T-cell (primary cell): ENCODE measurements at regions not wholly inside any gene's neighbourhood (a gene's known extent, or its start where the extent isn't known, plus 50 kb on each side); places are given as distances from the start of the nearest gene placed in this dataset.

Experiments used
- ATAC-seq, 4 experiments: fragments of 200-7000 bp in 3 of 4; fragments of 150-1000 bp in 1 of 4; cut with Tn5 transposase; replicated peaks in 1 of 4; 1 replicate in 3 of 4; 2 replicates in 1 of 4; pipeline ENCODE4 v1.10.0; 2021; ENCODE audit warnings: moderate library complexity in 3 of 4, mild to moderate bottlenecking in 2 of 4, moderate number of reproducible peaks in 1 of 4
- CTCF ChIA-PET, 2 donors: fragments of 300-600 bp; sonication (Branson Sonifier 250); formaldehyde crosslinking; loops; one replicate each; lab custom pipeline; 2022; ENCODE audit warnings: antibody characterized with exemption in 2 of 2; lab: Charles Lee
- POLR2A ChIA-PET, 2 donors: fragments of 300-600 bp; sonication (Branson Sonifier 250); formaldehyde crosslinking; loops; one replicate each; lab custom pipeline; 2022; ENCODE audit warnings: antibody characterized with exemption in 2 of 2; lab: Charles Lee
- DNase-seq, 35 experiments: peaks; one replicate each; pipeline versions ENCODE4 v3.0.0 to v3.0.0-alpha.2; 2013 to 2023
- H3K27ac ChIP-seq: one replicate; pipeline ENCODE4 v1.5.1; 2013; ENCODE audit warnings: low read length
- H3K27me3 ChIP-seq, 2 experiments: replicated peaks in 1 of 2; 1 replicate in 1 of 2; 2 replicates in 1 of 2; pipeline versions ENCODE4 v1.6.1 to v1.7.0; 2013; ENCODE audit warnings: low read length in 1 of 2, mixed read lengths in 1 of 2; ENCODE audit not compliant: control insufficient read depth in 2 of 2, insufficient read depth in 2 of 2; ENCODE audit errors: extremely low read depth in 1 of 2
- H3K36me3 ChIP-seq, 2 donors: 1 replicate in 1 of 2; 2 replicates in 1 of 2; pipeline versions ENCODE4 v1.6.1 to v1.7.0; 2013; ENCODE audit warnings: low read length in 1 of 2; ENCODE audit not compliant: control insufficient read depth in 2 of 2, insufficient read depth in 1 of 2; ENCODE audit errors: extremely low read depth in 1 of 2
- H3K4me1 ChIP-seq, 2 experiments: 1 replicate in 1 of 2; 2 replicates in 1 of 2; pipeline versions ENCODE4 v1.6.1 to v1.7.0; 2013; ENCODE audit warnings: low read length in 2 of 2, mixed read lengths in 1 of 2; ENCODE audit not compliant: insufficient read depth in 2 of 2, control insufficient read depth in 1 of 2; ENCODE audit errors: extremely low read depth in 1 of 2
- H3K4me3 ChIP-seq, 2 donors: 1 replicate in 1 of 2; 2 replicates in 1 of 2; pipeline versions ENCODE4 v1.5.1 to v1.7.0; 2013; ENCODE audit warnings: mild to moderate bottlenecking in 2 of 2, low read length in 1 of 2, moderate library complexity in 1 of 2; ENCODE audit not compliant: control insufficient read depth in 1 of 2; ENCODE audit errors: extremely low read depth in 1 of 2
- H3K9me3 ChIP-seq: 2 replicates; pipeline ENCODE4 v1.7.0; 2013
- H3K27ac Mint-ChIP-seq, 2 donors: one replicate each; pipeline ENCODE4 v1.8.0; 2020 to 2021; ENCODE audit warnings: mild to moderate bottlenecking in 2 of 2, mixed read lengths in 2 of 2
- H3K27me3 Mint-ChIP-seq, 2 donors: one replicate each; pipeline ENCODE4 v1.8.0; 2021 to 2022; ENCODE audit warnings: mixed read lengths in 2 of 2
- H3K36me3 Mint-ChIP-seq: one replicate; pipeline ENCODE4 v1.8.0; 2021; ENCODE audit warnings: mixed read lengths
- H3K4me1 Mint-ChIP-seq, 3 donors: one replicate each; pipeline ENCODE4 v1.8.0; 2020 to 2022; ENCODE audit warnings: mixed read lengths in 3 of 3, mild to moderate bottlenecking in 1 of 3
- H3K4me3 Mint-ChIP-seq, 3 donors: one replicate each; pipeline ENCODE4 v1.8.0; 2020 to 2022; ENCODE audit warnings: mild to moderate bottlenecking in 3 of 3, mixed read lengths in 3 of 3, moderate library complexity in 3 of 3
- H3K9me3 Mint-ChIP-seq, 3 donors: one replicate each; pipeline ENCODE4 v1.8.0; 2020 to 2022; ENCODE audit warnings: mixed read lengths in 3 of 3
- WGBS: methylation state at CpG from one replicate; pipeline ENCODE4 v1.1.5; 2013; ENCODE audit warnings: missing lambda C conversion rate; ENCODE audit not compliant: insufficient coverage; 5-methylcytosine and 5-hydroxymethylcytosine counted together

DNA sequence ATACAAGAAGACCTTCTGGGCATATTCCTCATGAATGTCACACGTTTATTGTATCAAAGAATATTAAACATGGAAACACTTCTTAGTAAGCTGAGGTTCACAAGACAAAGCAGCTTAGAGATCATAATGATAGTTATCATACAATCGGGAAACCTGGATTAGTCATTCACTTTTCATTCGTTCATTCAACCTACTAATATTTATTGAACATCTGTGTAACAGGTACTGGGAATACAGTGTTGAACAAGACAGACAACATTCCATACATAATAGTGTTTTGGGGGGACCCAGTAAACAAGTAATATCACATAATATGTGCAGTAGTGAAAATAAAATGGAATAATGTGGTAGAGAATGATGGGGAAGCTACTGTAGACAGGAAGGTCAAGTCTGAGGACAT lies 100.6 kb upstream of the GRIP1 start:
- POLR2A ChIA-PET, result no interaction called here
- Histone ChIP-seq H3K27ac (no peak overlapping the region), H3K4me3 (no peak overlapping the region), H3K9me3 (no peaks in the 10 kb centered on the region), H3K36me3 (no peaks in the 10 kb centered on the region), H3K27me3 (no peaks in the 10 kb centered on the region), H3K4me1 (peaks cover 9 to 25% of the 10 kb centered on the region in 2 experiments)
- CTCF ChIA-PET, result interaction anchor here in 1 of 2 donors (1.8 kb wide), 1 partner anchor 28 kb away, joined by 5 read pairs; no protein-coding TSS in a partner anchor
- no CpG with 5 or more reads among the region's 3 CpGs for WGBS
- DNase-seq, result no peak
- Mint-ChIP-seq H3K27me3 (no peaks in the 10 kb centered on the region), H3K27ac (no peak overlapping the region), H3K4me3 (no peak overlapping the region), H3K4me1 (peaks cover 15 to 35% (median 30%) of the 10 kb centered on the region in 3 donors), H3K36me3 (no peaks in the 10 kb centered on the region), H3K9me3 (no peaks in the 10 kb centered on the region)
- no peak for ATAC-seq

DNA sequence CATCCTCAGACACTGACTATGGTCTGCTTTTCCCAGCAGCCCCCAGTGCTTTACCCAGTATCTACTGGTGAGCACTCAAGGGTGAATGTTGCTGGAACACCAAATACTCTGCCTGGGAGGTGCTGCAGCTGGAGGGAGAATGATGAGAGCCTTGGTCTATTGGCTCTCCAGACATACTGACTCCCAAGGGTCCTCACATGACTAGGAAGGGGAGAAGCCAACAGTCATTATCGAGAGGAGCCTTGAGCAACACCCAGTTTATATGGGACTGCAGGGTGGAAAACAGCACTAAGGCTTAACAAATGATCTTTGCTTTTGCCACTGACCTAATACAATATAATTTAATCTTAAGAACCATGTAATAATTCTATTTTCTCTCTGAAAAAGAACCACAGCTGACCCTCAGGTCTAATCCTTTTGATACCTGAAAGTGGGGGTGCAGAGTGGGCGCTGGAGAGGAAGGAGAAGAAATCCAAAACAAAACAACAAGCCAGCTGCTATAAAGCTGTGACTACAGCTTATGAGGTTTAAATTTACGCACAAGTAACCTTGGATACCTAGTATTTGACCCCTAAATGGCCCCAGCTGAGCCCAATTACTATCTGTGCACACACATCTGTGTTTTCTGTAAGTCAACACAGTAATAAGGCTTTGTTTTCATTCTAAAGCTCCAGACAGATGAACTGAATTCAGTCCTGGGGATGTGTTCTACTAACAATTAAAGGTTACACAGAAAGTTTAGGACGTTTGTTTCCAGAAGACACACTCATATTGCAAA lies 107.8 kb upstream of the GRIP1 start:
- Mint-ChIP-seq H3K4me3 (no peak overlapping the region), H3K27me3 (no peaks in the 10 kb centered on the region), H3K36me3 (no peaks in the 10 kb centered on the region), H3K4me1 (peaks cover 0 to 14% (median 0%) of the 10 kb centered on the region in 3 donors), H3K27ac (no peak overlapping the region), H3K9me3 (no peaks in the 10 kb centered on the region)
- ATAC-seq (no peak), DNase-seq (no peak)
- ChIA-PET CTCF (no interaction called here), POLR2A (interaction anchor here in 1 of 2 donors (0.5 kb wide), 1 partner anchor 132 kb away, joined by 3 read pairs; no protein-coding TSS in a partner anchor)
- H3K36me3 ChIP-seq, result no peaks in the 10 kb centered on the region
- no peak overlapping the region for H3K27ac ChIP-seq
- no peaks in the 10 kb centered on the region for H3K9me3 ChIP-seq
- H3K27me3 ChIP-seq, result no peaks in the 10 kb centered on the region
- no peaks in the 10 kb centered on the region for H3K4me1 ChIP-seq
- H3K4me3 ChIP-seq, result no peak overlapping the region
- no CpG with 5 or more reads among the region's 4 CpGs for WGBS

DNA sequence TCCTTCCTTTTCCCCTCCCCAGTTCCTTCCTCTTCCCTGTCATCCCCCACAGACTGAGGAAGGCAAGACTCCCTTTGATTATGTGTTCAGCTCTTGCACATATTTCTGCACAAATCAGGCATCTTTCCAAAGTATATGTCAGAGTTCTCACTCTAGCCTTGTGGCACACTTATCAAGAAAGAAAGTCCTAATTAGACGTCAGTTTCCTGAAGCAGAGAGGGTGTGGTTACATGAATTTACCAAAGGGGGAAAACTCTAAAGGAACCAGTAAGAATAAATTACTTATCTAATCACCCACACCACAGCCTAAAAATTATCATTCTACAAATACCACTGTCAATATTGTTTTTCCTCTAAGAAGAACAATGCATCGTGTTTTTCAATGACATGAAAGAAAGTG lies 120.7 kb upstream of the GRIP1 start:
- WGBS, result 40% methylated on average over 1 of the region's 2 CpGs

GRCh38 chr12:66800046-66800445 lies 121.2 kb upstream of the GRIP1 start:
- no peak overlapping the region for H3K27ac ChIP-seq
- no peak for DNase-seq
- peaks cover 0 to 2% of the 10 kb centered on the region in 2 donors for H3K27me3 Mint-ChIP-seq
- H3K27me3 ChIP-seq, result no peaks in the 10 kb centered on the region
- CTCF ChIA-PET, result interaction anchor here in 1 of 2 donors (1.3 kb wide), 1 partner anchor 11 kb away, joined by 4 read pairs; no protein-coding TSS in a partner anchor
- no peak overlapping the region for H3K4me3 ChIP-seq
- no peak overlapping the region for H3K27ac Mint-ChIP-seq
- H3K4me3 Mint-ChIP-seq, result no peak overlapping the region
- ATAC-seq, result no peak
- H3K9me3 ChIP-seq, result no peaks in the 10 kb centered on the region
- H3K36me3 ChIP-seq, result no peaks in the 10 kb centered on the region
- WGBS, result no CpG with 5 or more reads among the region's 1 CpG
- H3K4me1 Mint-ChIP-seq, result peaks cover 4 to 8% (median 4%) of the 10 kb centered on the region in 3 donors
- H3K36me3 Mint-ChIP-seq, result no peaks in the 10 kb centered on the region
- POLR2A ChIA-PET, result no interaction called here
- no peaks in the 10 kb centered on the region for H3K4me1 ChIP-seq
- no peaks in the 10 kb centered on the region for H3K9me3 Mint-ChIP-seq

More for the DNA sequence above, 120.7 kb upstream of the GRIP1 start:
- no peak overlapping the region for H3K4me3 ChIP-seq
- Mint-ChIP-seq H3K4me1 (peaks cover 4 to 8% (median 4%) of the 10 kb centered on the region in 3 donors), H3K36me3 (no peaks in the 10 kb centered on the region), H3K4me3 (no peak overlapping the region), H3K27me3 (peaks cover 0 to 2% of the 10 kb centered on the region in 2 donors), H3K27ac (peak overlapping the region in 1 of 2 donors; percentile 38), H3K9me3 (no peaks in the 10 kb centered on the region)
- no peak for DNase-seq
- H3K9me3 ChIP-seq, result no peaks in the 10 kb centered on the region
- no peaks in the 10 kb centered on the region for H3K27me3 ChIP-seq
- H3K36me3 ChIP-seq, result no peaks in the 10 kb centered on the region
- POLR2A ChIA-PET, result no interaction called here
- H3K4me1 ChIP-seq, result no peaks in the 10 kb centered on the region
- ATAC-seq, result no peak
- no peak overlapping the region for H3K27ac ChIP-seq
- CTCF ChIA-PET, result interaction anchor here (0.6 to 1.3 kb wide), 2 partner anchors 10 to 93 kb away, joined by 3 to 4 read pairs; no protein-coding TSS in a partner anchor

- no peaks in the 10 kb centered on the region for H3K9me3 ChIP-seq
- ChIA-PET POLR2A (interaction anchor here in 1 of 2 donors (0.6 kb wide), 1 partner anchor 16 kb away, joined by 6 read pairs; no protein-coding TSS in a partner anchor), CTCF (no interaction called here)
- Mint-ChIP-seq H3K4me3 (no peak overlapping the region), H3K27ac (no peak overlapping the region), H3K4me1 (peaks cover 4 to 8% (median 4%) of the 10 kb centered on the region in 3 donors), H3K36me3 (no peaks in the 10 kb centered on the region), H3K9me3 (no peaks in the 10 kb centered on the region), H3K27me3 (peaks cover 2 to 3% of the 10 kb centered on the region in 2 donors)
- H3K4me3 ChIP-seq, result no peak overlapping the region
- no peak overlapping the region for H3K27ac ChIP-seq
- H3K27me3 ChIP-seq, result no peaks in the 10 kb centered on the region
- DNase-seq (no peak), ATAC-seq (no peak)
- no peaks in the 10 kb centered on the region for H3K4me1 ChIP-seq
- no peaks in the 10 kb centered on the region for H3K36me3 ChIP-seq
- WGBS, result 80% methylated on average over 8 of the region's 14 CpGs
Measured at GRCh38 chr12:66803930-66804329, 125.1 kb upstream of the GRIP1 start.

DNA sequence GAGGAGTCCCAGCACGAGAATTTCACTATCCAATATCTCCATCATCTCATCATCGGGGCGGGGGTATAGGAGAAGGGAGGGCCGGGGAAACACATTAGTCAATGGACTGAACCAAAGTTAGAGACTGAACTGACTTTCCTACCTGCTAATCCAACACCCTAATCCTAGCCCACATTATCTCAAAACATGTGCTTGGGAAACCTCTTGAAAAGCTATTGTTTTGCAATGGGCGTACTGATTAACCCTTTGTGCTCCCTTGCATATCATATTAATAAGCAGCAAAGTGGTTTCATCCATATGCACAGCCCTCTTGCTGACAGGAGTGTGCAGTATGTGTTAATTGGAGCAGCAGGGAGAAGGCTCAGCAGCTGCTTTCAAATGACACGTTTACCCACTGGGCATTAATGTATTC lies 125.7 kb upstream of the GRIP1 start:
- POLR2A ChIA-PET, result interaction anchor here in 1 of 2 donors (0.6 kb wide), 1 partner anchor 16 kb away, joined by 6 read pairs; no protein-coding TSS in a partner anchor
- Mint-ChIP-seq H3K9me3 (no peaks in the 10 kb centered on the region), H3K36me3 (no peaks in the 10 kb centered on the region)

More for the DNA sequence above, 125.7 kb upstream of the GRIP1 start:
- Histone ChIP-seq H3K4me3 (no peak overlapping the region), H3K36me3 (no peaks in the 10 kb centered on the region), H3K27ac (no peak overlapping the region), H3K27me3 (no peaks in the 10 kb centered on the region), H3K4me1 (no peaks in the 10 kb centered on the region), H3K9me3 (no peaks in the 10 kb centered on the region)
- CTCF ChIA-PET, result no interaction called here
- no peak for DNase-seq
- Mint-ChIP-seq H3K4me3 (no peak overlapping the region), H3K27me3 (peaks cover 2 to 3% of the 10 kb centered on the region in 2 donors), H3K4me1 (peaks cover 1 to 4% (median 2%) of the 10 kb centered on the region in 3 donors), H3K27ac (no peak overlapping the region)
- no peak for ATAC-seq
- no CpG with 5 or more reads among the region's 6 CpGs for WGBS
